Right ventricle myocardium inferior (tissue), 1 donor: ENCODE measurements at regions not wholly inside any gene's neighbourhood (a gene's known extent, or its start where the extent isn't known, plus 50 kb on each side); places are given as distances from the start of the nearest gene placed in this dataset.
A peak's percentile ranks its signal among the peaks of the same experiment; 100 is the strongest.

Experiments used
- ATAC-seq: fragments of 200-7000 bp; cut with Tn5 transposase; one replicate; pipeline ENCODE4 v1.9.1; 2020; ENCODE audit warnings: mild to moderate bottlenecking, moderate library complexity
- DNase-seq: peaks from one replicate; pipeline ENCODE4 v3.0.0; 2021; ENCODE audit errors: missing footprints
- intact Hi-C: fragments of 100-400 bp; cut with DNase I; formaldehyde crosslinking; loops from one replicate; pipeline ENCODE4 v1.11.0; 2022
- donor health status: DM: no; HTN: yes; CAD: no; lungs with severe emphysema.

DNA sequence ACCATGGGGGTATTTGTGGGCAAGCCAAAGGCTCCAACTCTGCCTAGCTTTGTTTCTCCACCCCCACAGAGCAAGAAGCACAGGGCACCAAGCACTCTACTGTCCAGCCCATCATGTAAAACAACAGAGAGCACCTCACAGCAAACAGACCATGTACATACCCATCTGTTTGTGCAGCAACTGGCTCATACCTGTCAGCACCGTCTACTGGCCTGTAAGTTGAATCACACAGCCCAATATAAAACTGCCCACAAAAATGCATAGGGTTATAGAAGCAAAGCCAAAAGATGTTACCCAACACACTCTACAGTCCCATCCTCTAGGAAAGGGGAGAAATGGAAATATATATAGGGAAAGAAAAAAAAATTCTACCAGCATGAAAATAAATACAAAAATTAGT lies 139.7 kb upstream of the CPNE4 start:
- ATAC-seq (no peak), DNase-seq (no peak)
- intact Hi-C loops = no loop called here

DNA sequence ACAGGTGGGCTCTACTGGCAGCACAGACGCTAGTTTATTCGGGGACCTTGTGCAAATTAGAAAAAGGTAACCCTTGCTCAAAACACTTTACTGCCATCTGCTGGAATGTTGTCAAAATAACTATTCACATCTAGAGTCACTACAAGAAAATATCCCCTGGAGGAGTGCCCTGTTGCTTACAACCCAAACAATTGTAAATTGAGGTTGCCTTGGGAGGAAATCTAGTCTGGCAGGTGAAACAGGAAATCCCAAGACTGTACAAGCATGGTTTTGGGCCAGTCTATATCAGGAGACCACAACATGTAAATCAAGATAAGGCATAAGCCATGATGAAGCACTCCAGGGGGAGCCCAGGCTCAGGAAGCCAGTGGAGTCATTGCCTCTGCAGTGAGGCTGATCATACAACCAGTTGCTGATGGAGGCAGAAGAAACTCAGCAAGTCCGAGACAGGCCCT lies 136.8 kb upstream of the ACP3 start:
- DNase-seq (no peak), ATAC-seq (peak; percentile 13)
- intact Hi-C loops = no loop called here

GRCh38 chr3:132183811-132184210 lies 133.4 kb upstream of the ACP3 start:
- ATAC-seq = no peak
- intact Hi-C loops = no loop called here
- no peak for DNase-seq

- intact Hi-C loops = no loop called here
- ATAC-seq = no peak
- no peak for DNase-seq
Observed at GRCh38 chr3:132187746-132188145, 129.5 kb upstream of the ACP3 start.

DNA sequence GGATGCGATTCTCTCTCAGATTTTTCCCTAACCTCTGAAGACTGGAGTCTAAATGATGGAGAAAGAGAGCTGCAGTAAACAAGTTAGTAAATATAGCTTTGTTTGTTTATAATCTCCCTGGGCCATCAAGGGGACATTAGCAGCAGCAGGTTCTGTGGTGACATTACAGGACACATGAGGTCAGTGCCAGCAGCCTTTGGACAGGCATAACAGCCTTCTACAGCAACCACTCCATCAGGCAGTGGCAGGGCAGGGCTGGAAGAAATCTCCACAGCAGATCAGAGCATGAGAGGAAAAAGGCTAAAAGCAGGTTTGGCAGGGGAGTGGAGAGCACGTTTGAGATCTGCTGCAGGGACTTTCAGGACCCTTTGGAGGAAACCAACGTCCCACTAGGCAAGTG lies 127.6 kb upstream of the ACP3 start:
- ATAC-seq = no peak
- intact Hi-C loops = no loop called here

DNA sequence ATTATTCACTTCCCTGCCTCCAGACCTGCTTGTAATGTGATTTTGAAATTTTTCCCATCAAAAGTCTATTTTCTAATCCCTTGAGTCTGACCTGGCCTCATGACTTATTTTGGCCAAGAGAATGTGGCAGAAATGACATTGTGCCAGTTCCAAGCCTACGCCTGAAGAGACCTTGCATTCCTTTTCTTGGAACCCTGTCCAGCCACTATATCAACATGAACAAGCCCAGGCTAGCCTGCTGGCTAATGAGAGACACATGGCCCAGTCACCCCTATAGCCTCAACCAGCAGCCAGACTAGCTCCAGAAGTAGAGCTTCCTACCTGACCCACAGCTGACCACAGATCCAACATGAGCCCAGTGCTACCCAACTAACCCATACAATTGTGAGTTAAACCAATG lies 121.1 kb upstream of the ACP3 start:
- intact Hi-C loops = no loop called here
- ATAC-seq (no peak), DNase-seq (no peak)

More for the DNA sequence above, 127.6 kb upstream of the ACP3 start:
- no peak for DNase-seq

- no peak for ATAC-seq
- intact Hi-C loops = no loop called here
- no peak for DNase-seq
Observed at GRCh38 chr3:132198516-132198915, 118.7 kb upstream of the ACP3 start.

GRCh38 chr3:132199451-132199850 lies 117.8 kb upstream of the ACP3 start:
- DNase-seq (no peak), ATAC-seq (no peak)
- intact Hi-C loops = no loop called here

DNA sequence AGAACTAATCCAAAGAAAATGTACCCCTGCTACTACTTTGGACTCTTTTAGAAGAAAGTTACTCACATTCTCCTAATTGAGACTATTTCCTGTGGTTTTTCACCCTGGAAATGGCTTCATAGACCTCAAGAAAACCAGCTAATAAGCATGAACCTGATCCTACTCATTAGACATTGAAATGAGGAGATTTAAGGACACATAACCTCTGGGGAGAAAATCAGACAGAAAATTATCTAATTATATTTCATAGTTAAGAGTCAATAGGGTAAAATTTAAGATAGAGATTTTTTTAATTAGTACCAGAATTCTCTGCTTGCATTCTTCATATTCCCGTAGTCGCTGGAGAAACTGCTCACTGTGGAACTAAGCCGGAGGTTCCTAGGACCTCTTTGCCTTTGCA lies 114.6 kb upstream of the ACP3 start:
- intact Hi-C loops = no loop called here
- no peak for DNase-seq
- no peak for ATAC-seq

DNA sequence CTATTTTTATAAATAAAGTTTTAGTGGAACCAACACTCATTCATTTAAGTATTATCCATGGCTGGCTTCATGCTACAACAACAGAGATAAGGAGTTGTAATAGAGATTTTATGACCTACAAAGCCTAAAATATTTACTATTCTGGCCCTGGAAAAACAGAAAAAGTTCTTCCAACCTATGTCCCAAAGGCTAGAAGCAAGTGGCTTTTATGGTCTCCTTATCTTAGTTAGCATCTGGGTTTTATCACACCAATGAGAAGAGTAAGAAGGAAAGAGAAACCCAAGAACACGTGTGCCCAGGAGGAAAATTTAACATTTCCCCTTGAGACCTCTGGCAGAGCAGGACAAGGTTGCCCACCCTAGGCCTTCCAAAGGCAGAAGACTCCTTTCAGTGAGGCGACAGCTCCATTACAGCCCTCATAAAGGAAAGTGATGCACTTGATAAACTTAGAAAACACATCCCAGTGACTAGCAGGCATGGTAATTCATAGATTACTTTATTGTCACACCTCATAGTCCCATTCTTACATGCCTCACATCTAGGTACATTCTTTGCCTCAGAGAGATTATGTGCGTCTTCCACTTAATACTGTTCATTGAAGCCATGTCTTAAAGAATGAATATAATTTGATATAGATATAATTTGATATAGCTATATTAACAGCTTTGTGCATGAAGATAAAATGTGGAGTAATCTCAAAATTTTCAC lies 113.2 kb upstream of the ACP3 start:
- ATAC-seq (no peak), DNase-seq (no peak)
- intact Hi-C loops = no loop called here

- intact Hi-C loops = no loop called here
- DNase-seq (no peak), ATAC-seq (no peak)
Observed at GRCh38 chr3:132205609-132206008, 111.6 kb upstream of the ACP3 start.

- DNase-seq (no peak), ATAC-seq (no peak)
- intact Hi-C loops = no loop called here
Observed at GRCh38 chr3:132209855-132210254, 107.4 kb upstream of the ACP3 start.

DNA sequence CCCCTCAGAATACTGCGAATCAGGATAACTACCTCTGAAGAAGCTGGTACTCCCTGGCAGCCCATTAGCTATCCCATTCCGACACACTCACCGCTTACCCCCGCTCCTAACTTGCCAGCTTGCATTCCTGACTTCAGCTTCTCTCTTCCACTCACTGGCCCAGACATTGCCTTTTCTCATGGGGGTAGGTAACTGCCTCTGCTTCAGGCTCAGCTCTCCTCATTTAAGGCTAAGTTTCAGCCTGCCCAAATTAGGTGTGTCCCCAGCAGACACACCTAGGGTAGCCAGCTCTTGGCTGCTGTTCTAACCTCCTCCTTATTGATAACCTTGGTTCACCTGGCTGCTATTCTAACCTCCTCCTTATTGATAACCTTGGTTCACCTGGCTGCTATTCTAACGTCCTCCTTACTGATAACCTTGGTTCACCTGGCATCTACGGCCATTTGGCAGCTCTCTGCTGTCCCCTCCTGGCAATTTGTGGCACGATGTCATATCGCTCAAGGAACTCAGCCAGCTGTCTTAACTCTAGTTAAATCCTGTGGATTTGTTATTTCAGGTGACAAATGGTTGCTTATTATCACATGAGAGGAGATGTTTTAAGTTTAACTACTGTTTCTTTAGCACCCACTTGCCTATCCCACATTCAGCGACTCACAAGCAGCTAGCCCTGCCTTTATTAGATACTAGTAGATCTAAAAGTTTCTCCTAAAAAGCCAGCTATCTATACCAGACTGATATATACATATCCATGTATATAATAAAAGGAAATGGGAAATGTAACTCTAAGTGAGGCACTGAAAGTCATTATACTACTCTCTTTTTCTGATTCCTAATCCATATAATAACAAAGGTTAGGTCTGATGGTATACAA lies 106.5 kb upstream of the ACP3 start:
- no peak for DNase-seq
- intact Hi-C loops = no loop called here
- no peak for ATAC-seq

DNA sequence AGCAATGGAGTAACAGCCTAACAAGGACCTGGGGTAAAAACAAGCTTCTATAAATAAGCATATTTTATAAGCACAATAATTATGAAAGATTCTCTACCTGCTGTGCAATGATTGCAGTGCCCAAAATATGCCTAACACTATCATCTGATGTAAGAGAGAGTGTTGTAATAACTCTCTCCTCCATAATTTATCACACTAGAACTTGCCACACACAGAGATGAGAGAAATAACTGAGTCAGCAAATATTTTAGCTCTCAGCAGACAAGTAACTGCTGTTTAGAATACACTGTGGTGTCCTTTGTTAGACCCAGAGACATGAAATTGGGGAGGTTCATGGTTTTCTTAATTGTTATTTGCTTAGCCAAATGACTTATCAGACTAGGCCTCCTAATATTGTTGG lies 105.3 kb upstream of the ACP3 start:
- intact Hi-C loops = no loop called here
- ATAC-seq (no peak), DNase-seq (no peak)

- intact Hi-C loops = no loop called here
- DNase-seq (no peak), ATAC-seq (no peak)
Observed at GRCh38 chr3:132218817-132219755, 98.1 kb upstream of the ACP3 start.

- no peak for DNase-seq
- intact Hi-C loops = no loop called here
- no peak for ATAC-seq
Observed at GRCh38 chr3:132220986-132221385, 96.2 kb upstream of the ACP3 start.

- intact Hi-C loops = no loop called here
- ATAC-seq = no peak
- DNase-seq = no peak
Observed at GRCh38 chr3:132222868-132223538, 94.2 kb upstream of the ACP3 start.

DNA sequence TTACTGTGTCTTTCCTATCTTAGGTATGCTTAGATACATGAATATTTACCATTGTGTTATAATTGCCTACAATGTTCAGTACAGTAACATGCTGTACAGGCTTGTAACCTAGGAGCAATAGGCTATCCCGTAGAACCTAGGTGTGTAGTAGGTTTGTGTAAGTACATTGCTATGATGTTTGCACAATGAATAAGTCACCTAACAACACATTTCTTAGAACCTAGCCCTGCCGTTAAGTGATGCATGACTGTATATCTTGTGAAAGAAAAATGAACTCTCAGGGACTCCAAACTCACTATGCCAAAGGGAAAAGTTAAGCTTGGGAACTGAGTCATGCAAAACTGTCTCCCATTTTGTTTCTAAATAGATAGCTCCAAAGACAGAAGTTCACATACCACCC lies 91.5 kb upstream of the ACP3 start:
- ATAC-seq = no peak
- intact Hi-C loops = no loop called here
- no peak for DNase-seq

- intact Hi-C loops = no loop called here
- ATAC-seq = no peak
- DNase-seq = no peak
Observed at GRCh38 chr3:132228923-132229322, 88.3 kb upstream of the ACP3 start.
